ENCODE measurements at regions not wholly inside any gene's neighbourhood (a gene's known extent, or its start where the extent isn't known, plus 50 kb on each side); places are given as distances from the start of the nearest gene placed in this dataset.

DNA sequence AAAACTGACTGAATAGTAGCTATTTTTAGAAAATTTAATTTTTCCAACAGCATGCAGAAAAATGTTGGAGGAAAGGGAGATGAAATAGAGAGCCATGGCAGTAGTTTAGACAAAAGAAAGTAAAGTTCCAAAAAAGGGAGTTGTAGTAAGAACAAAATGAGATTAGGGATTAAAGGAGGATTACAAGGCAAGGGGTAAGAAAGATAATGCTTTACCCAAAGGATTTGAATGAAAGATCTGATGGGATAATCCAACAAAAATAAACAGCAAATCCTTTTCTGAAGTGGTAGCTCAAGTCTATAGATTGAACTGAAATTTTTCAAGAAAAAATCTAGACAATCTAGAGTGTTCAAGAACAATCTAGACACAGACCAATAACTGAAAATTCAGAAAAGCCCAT lies 644.3 kb upstream of the FSHR start:
- Histone ChIP-seq H3K36me3 (ENCODE audit: control insufficient read depth in 2 of 2, extremely low read depth in 1 of 2, insufficient read depth in 2 of 2, low read length in 2 of 2) (no peaks in the 10 kb centered on the region), H3K79me2 (ENCODE audit: control insufficient read depth, insufficient read depth, low read length) (no peaks in the 10 kb centered on the region), H3K9ac (ENCODE audit: control insufficient read depth, extremely low read depth, insufficient read depth, low read length) (no peak overlapping the region), H3K27ac (ENCODE audit: control insufficient read depth, insufficient read depth, low read length) (no peak overlapping the region), H3K27me3 (ENCODE audit: control insufficient read depth, extremely low read depth, insufficient read depth, low read length) (no peaks in the 10 kb centered on the region), H4K20me1 (ENCODE audit: control insufficient read depth, extremely low read depth, insufficient read depth, low read length) (no peaks in the 10 kb centered on the region), H3K4me2 (ENCODE audit: control insufficient read depth, extremely low read depth, insufficient read depth, low read depth, low read length) (no peak overlapping the region), H3K9me1 (ENCODE audit: control insufficient read depth, extremely low read depth, insufficient read depth, low read length) (no peaks in the 10 kb centered on the region), H3K9me3 (ENCODE audit: control insufficient read depth, low read depth, low read length) (no peaks in the 10 kb centered on the region), H3K4me1 (ENCODE audit: control insufficient read depth, extremely low read depth, insufficient read depth, low read length) (no peaks in the 10 kb centered on the region), H2AFZ (ENCODE audit: control insufficient read depth, low read length) (no peak overlapping the region), H3K4me3 (ENCODE audit: control insufficient read depth in 2 of 3, extremely low read depth in 1 of 3, insufficient read depth in 2 of 3, low read depth in 1 of 3, low read length in 3 of 3) (no peak overlapping the region)
- FAIRE-seq = no peak
- no peak for TF ChIP-seq EZH2 (IDR thresholded peaks at IDR 0.05; ENCODE audit: low read length)
- no peak for TF ChIP-seq CTCF (optimal IDR thresholded peaks at IDR 0.05 in 1 of 3, IDR thresholded peaks at IDR 0.05 in 1 of 3, conservative IDR thresholded peaks at IDR 0.05 in 1 of 3; ENCODE audit: extremely low read depth in 1 of 3, insufficient read depth in 2 of 3, low read length in 3 of 3)
- no peak for DNase-seq (ENCODE audit: low read depth, low spot score)
- dilution Hi-C loops (cut with MboI; ENCODE audit: extremely low pct_ligation_motif_present, low sequenced_read_pairs) = no loop called here

- TF ChIP-seq CTCF (optimal IDR thresholded peaks at IDR 0.05 in 1 of 3, IDR thresholded peaks at IDR 0.05 in 1 of 3, conservative IDR thresholded peaks at IDR 0.05 in 1 of 3; ENCODE audit: extremely low read depth in 1 of 3, insufficient read depth in 2 of 3, low read length in 3 of 3) (no peak), EZH2 (IDR thresholded peaks at IDR 0.05; ENCODE audit: low read length) (no peak)
- Histone ChIP-seq H3K4me2 (ENCODE audit: control insufficient read depth, extremely low read depth, insufficient read depth, low read depth, low read length) (no peak overlapping the region), H4K20me1 (ENCODE audit: control insufficient read depth, extremely low read depth, insufficient read depth, low read length) (no peaks in the 10 kb centered on the region), H3K27me3 (ENCODE audit: control insufficient read depth, extremely low read depth, insufficient read depth, low read length) (no peaks in the 10 kb centered on the region), H3K36me3 (ENCODE audit: control insufficient read depth in 2 of 2, extremely low read depth in 1 of 2, insufficient read depth in 2 of 2, low read length in 2 of 2) (no peaks in the 10 kb centered on the region), H3K9ac (ENCODE audit: control insufficient read depth, extremely low read depth, insufficient read depth, low read length) (no peak overlapping the region), H2AFZ (ENCODE audit: control insufficient read depth, low read length) (no peak overlapping the region), H3K4me3 (ENCODE audit: control insufficient read depth in 2 of 3, extremely low read depth in 1 of 3, insufficient read depth in 2 of 3, low read depth in 1 of 3, low read length in 3 of 3) (no peak overlapping the region), H3K79me2 (ENCODE audit: control insufficient read depth, insufficient read depth, low read length) (no peaks in the 10 kb centered on the region), H3K27ac (ENCODE audit: control insufficient read depth, insufficient read depth, low read length) (no peak overlapping the region), H3K9me3 (ENCODE audit: control insufficient read depth, low read depth, low read length) (no peaks in the 10 kb centered on the region), H3K4me1 (ENCODE audit: control insufficient read depth, extremely low read depth, insufficient read depth, low read length) (no peaks in the 10 kb centered on the region), H3K9me1 (ENCODE audit: control insufficient read depth, extremely low read depth, insufficient read depth, low read length) (no peaks in the 10 kb centered on the region)
- DNase-seq (ENCODE audit: low read depth, low spot score) (no peak), FAIRE-seq (no peak)
- dilution Hi-C loops (cut with MboI; ENCODE audit: extremely low pct_ligation_motif_present, low sequenced_read_pairs) = no loop called here
Observed at GRCh38 chr2:49796266-49796665, 642.0 kb upstream of the FSHR start.
